ENCODE measurements at regions not wholly inside any gene's neighbourhood (a gene's known extent, or its start where the extent isn't known, plus 50 kb on each side); places are given as distances from the start of the nearest gene placed in this dataset.
"Not testable (repeated sequence)": the region's sequence is repeated elsewhere in the genome, so short reads cannot be mapped to it uniquely, and the experiment has no call there.

DNA sequence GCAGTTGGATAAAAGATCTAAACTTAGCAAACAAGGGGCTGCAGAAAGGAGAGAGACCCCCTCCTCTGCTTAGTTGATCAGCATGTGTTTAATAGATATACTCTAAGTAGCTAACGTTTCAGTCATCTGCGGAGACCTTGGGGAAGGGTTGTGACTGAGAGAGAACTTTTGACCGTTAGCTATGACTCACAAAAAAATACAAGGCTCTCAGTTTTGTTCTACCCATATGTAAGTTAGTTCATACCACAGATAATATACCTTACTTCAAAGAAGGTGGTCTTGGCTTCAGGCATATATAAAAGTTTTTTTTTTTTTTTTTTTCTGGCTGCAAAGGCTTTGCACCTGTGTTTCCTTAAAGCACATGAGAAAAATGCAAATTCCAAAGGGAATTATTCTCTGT, 258.9 kb downstream of the GJA1 start:
- no peak for DNase-seq (ENCODE audit: low spot score)

GRCh38 chr6:121694801-121695251, 259.4 kb downstream of the GJA1 start:
- peak; percentile 53 for DNase-seq (ENCODE audit: low spot score)

- no peak for DNase-seq (ENCODE audit: low spot score)
Observed at GRCh38 chr6:121695329-121695728, 259.9 kb downstream of the GJA1 start.

GRCh38 chr6:121697921-121698320, 262.5 kb downstream of the GJA1 start:
- no peak for DNase-seq (ENCODE audit: low spot score)

DNA sequence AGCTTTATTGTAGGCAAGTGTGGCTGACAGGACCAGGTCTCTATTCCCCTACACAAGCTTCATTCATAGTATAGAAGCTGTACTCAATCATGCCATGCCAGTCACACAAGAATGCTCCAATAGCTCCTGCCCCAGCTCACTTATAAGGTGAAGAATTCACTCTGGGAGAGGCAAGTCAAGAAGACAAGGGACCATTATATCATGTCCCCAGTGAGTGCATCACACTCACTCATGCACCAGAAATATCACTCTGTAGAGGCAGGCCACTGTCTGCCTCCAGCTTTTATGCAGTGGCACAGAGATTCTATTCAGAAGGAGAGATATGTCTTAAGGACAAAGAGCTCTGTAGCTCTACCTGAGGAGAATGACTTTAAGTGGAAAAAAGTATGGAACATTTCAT, 263.2 kb downstream of the GJA1 start:
- peak; percentile 56 for DNase-seq (ENCODE audit: low spot score)

GRCh38 chr6:121703129-121703528, 267.7 kb downstream of the GJA1 start:
- not testable (repeated sequence) for DNase-seq (ENCODE audit: low spot score)

DNA sequence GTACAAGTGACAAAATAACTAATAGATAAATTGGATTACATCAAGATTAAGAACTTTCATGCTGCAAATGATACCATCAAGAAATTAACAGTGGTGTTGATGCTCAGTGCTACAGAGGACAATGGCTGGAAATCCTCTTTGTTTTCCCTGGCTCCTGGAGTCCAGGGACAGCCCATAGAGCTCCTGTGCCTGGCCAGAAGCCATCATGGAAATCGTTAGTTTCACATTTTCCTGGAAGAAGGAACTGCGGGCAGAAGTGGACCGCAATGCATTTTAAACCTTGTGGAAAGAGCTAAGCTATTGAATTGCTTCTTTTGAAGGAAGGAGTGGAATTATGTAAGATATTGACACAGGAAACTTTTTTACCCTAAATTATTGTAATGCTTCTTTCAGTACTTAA, 276.0 kb downstream of the GJA1 start:
- DNase-seq (ENCODE audit: low spot score): no peak

GRCh38 chr6:121717686-121718085, 282.2 kb downstream of the GJA1 start:
- DNase-seq (ENCODE audit: low spot score): no peak

- not testable (repeated sequence) for DNase-seq (ENCODE audit: low spot score)
Observed at GRCh38 chr6:121720867-121721266, 285.4 kb downstream of the GJA1 start.

GRCh38 chr6:121723623-121724022, 288.2 kb downstream of the GJA1 start:
- DNase-seq (ENCODE audit: low spot score): no peak

DNA sequence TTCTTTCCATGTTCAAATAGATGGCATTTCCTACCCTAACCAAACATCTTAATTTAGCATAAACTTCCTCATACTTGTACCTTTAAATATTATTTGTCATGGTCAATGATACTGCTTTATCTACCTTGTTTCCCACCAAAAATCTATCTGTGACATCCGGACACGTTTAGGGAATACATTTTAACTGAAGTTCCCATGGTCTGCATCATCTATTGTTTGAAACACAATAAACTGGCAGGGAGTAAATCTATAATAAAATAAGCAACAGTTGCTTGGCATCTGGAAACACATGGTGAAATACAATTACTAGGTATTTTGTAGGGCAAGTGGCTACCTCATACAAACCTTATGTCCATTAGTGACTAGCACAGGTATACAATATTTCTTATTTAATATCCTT, 289.1 kb downstream of the GJA1 start:
- DNase-seq (ENCODE audit: low spot score): no peak

- DNase-seq (ENCODE audit: low spot score): no peak
Observed at GRCh38 chr6:121726596-121726995, 291.1 kb downstream of the GJA1 start.

- DNase-seq (ENCODE audit: low spot score): no peak
Observed at GRCh38 chr6:121730616-121731015, 295.2 kb downstream of the GJA1 start.

DNA sequence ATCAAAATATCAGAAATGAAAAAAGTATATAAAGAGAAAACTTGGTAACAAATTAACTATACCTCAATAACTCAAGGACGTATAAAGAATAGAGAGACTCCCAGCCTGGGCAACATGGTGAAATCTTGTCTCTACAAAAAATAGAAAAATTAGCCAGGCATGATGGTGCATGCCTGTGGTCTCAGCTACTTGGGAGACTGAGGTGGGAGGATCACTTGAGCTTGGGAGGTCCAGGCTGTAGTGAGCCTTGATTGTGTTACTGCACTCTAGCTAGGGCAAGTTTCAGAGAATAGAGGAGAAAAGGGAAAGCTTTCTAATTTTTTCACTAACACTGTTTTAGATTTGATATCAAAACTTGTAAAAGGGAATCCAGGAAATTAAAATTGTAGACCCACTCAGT, 295.9 kb downstream of the GJA1 start:
- DNase-seq (ENCODE audit: low spot score): no peak

DNA sequence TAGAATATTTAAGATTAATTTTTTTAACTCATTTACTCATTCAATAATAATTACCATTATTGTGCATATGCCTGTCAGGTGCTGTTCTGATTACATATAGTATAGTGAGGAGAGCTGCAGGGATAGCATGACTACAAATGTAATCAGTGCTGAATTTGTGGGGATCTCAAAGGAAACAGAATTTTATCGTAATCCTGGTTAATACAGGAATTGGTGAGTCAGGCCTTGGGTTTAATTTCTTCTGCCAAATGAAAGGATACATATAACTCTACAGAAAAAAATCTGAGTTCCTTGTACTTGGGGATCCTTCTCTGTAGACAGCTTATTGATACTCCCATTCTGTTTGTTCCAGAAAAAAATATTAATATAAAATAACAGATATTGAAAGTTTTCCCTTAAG, 297.2 kb downstream of the GJA1 start:
- no peak for DNase-seq (ENCODE audit: low spot score)

DNA sequence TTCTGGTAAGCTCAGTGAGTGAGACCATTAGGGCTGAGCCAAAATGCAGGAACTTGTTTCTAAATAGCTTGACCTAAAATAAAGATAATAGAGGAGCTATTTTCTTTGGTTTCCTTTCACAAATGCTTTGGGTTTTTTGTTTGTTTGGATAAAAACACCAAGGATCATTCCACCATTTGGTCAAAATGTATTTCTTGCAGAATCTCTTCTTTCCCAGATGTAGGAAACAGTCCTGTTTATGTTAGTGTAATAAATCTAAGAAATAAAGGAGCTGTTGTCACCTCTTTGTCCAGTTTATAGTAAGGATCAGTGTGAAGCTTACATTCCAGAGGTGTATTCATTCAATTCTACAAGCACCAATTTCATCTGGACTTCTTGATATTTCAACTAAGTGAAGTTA, 297.8 kb downstream of the GJA1 start:
- DNase-seq (ENCODE audit: low spot score): no peak

DNA sequence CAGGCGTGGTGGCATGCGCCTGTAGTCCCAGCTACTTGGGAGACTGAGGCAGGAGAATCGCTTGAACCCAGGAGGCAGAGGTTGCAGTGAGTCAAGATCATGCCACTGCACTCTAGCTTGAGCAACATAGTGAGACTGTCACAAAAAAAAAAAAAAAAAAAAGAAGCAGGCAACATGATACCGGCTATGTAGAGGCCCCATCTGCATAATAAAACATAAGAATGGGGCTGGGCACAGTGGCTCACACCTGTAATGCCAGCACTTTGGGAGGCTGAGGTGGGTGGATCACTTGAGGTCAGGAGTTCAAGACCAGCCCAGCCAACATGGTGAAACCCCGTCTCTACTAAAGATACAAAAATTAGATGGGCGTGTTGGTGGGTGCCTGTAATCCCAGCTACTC, 304.7 kb downstream of the GJA1 start:
- DNase-seq (ENCODE audit: low spot score): not testable (repeated sequence)

DNA sequence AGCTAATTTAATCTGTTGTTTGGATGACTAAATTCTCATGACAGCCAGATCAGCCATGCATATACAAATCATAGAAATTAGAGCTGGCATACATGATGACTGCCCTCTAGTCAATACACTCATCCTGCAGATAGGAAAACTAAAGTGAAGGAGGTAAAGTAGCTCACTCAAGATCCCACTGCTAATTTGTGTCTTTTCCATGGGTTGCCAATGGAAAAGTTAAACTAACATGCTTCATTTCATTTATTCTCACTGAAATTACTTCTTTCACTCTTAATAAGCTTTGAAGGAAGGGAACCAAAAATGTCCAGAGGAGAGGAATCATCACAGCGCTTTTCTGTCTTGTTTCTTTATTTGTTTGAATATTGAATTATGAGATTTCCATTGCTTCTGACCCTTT, 308.2 kb downstream of the GJA1 start:
- no peak for DNase-seq (ENCODE audit: low spot score)

DNA sequence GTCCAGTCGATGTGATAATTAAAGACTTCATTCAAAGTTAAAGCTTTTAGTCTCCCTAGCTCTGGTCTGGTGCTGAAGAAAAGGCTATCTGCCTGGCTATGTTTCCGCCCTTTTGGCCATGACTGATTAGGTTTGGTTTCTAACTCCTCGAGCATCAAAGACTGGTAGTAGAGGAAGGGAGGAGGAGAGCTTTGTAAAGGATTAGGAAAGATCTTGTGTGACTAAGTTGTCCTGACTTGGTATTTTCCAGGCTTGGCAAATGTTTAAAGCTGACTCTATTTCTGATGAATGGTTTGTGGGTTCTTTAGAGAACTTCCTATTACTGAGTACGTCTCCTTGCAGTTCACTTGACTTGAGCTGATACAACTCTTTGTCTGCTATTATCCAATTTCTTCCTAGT, 312.9 kb downstream of the GJA1 start:
- no peak for DNase-seq (ENCODE audit: low spot score)

DNA sequence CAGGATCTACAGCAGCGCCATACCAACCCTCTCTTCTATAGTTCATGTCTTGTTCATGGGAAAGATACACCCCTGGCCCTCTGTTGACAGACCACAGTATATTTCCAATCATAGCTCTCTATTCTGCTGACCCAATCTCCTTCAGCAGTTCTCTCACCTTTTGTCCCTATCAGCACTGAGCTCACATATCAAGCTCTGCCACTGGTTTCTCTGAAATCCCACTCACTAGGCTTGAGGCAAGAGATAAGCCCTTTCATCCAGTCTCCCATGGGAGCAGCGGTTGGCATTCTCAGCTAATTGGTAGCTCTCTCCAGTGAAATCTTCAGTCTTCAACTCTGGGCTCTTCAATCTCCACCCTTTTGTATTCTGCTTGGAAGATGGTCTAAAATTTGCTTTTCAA, 313.4 kb downstream of the GJA1 start:
- peak; percentile 26 for DNase-seq (ENCODE audit: low spot score)

DNA sequence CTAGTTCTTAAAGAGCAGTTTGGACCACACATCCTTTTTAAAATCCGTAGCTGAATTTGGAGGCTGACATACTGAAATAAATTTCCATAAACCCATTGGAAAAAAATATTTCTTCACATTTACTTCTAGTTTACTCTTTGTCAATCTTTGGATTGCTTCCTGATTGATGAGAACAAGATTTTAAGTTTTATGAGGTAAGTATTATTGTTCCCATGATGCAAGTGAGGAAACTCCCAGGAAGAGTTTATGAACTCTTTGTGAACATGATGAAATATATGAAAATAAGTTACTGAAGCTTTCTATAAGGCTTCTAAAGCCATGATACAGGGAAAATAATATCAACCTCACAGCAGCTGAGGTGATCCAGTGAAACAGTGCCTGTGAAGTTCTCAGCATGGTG, 320.0 kb downstream of the GJA1 start:
- no peak for DNase-seq (ENCODE audit: low spot score)

- no peak for DNase-seq (ENCODE audit: low spot score)
Observed at GRCh38 chr6:121756666-121757065, 321.2 kb downstream of the GJA1 start.

GRCh38 chr6:121759370-121759769, 323.9 kb downstream of the GJA1 start:
- no peak for DNase-seq (ENCODE audit: low spot score)

DNA sequence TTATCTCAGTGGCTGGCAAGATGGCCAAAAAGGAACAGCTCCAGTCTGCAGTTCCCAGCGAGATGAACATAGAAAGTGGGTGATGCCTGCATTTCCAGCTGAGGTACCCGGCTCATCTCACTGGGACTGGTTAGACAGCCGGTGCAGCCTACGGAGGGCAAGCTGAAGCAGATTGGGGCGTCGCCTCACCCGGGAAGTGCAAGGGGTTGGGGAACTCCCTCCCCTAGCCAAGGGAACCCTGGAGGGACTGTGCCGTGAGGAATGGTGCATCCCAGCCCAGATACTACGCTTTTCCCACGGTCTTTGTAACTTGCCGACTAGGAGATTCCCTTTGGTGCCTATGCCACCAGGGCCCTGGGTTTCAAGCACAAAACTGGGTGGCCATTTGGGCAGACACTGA, 324.7 kb downstream of the GJA1 start:
- no peak for DNase-seq (ENCODE audit: low spot score)

- no peak for DNase-seq (ENCODE audit: low spot score)
Observed at GRCh38 chr6:121760745-121761144, 325.3 kb downstream of the GJA1 start.
